ENCODE measurements at regions not wholly inside any gene's neighbourhood (a gene's known extent, or its start where the extent isn't known, plus 50 kb on each side); places are given as distances from the start of the nearest gene placed in this dataset.

- TF ChIP-seq CTCF (IDR thresholded peaks at IDR 0.05; ENCODE audit: low read length) (no peak), EZH2 (optimal IDR thresholded peaks at IDR 0.05; ENCODE audit: low read depth, low read length) (no peak)
Observed at GRCh38 chr16:86133847-86134375, 234.9 kb downstream of the IRF8 start.
